ENCODE measurements at regions not wholly inside any gene's neighbourhood (a gene's known extent, or its start where the extent isn't known, plus 50 kb on each side); places are given as distances from the start of the nearest gene placed in this dataset.
"Not testable (repeated sequence)": the region's sequence is repeated elsewhere in the genome, so short reads cannot be mapped to it uniquely, and the experiment has no call there.

DNA sequence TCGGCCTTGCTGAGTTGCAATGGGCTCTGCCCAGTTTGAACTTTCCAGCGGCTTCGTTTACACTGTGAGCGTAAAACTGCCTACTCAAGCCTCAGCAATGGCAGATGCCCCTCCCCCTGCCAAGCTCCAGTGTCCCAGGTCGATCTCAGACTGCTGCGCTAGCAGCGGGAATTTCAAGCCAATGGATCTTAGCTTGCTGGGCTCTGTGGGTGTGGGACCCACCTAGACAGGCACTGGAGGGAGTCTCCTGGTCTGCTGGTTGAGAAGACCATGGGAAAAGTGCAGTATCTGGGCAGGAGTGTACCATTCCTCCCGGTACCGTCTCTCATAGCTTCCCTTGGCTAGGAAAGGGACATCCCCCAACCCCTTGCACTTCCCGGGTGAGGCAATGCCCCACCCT is 88.2 kb downstream of the KLHL28 start:
- no peak for DNase-seq

DNA sequence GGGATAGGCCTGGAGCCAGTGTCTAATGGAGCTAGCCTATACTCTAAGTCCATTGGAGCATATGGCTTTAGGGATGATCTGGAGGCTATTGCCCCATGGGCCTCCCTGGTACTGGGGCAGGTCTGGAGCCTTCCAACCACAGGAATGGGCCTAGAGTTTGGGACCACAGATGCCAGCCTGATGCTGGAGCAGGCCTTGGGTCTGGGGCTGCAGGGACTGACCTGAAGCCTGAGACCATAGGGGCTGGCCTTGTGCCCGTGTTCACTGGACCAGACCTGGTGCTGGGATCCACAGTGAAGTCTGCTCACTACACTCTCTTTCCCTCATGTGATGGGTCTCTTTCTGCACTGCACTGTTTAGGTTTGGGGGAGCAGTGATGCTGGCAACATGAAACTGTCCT is 95.0 kb downstream of the KLHL28 start:
- no peak for DNase-seq

- DNase-seq = no peak
These were observed 95.4 kb downstream of the KLHL28 start for GRCh38 chr14:44866322-44866721.

GRCh38 chr14:44863271-44863670 is 98.5 kb downstream of the KLHL28 start:
- no peak for DNase-seq

DNA sequence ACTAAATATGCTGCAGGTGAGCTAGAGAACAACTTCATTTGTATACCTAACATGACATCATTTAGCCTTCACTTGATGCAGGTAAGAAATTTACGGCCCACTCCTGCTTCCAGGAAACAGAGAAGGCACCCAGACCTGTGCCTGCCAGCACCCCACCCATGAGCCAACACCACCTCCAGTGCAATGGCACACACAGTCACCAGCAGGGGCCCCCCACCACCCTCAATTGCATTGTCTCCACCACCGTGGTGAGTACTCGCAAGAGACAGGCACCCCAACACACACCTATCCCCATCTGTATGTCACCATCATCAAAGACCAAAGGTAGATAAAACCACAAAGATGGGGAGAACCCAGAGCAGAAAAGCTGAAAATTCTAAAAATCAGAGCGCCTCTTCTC is 107.6 kb downstream of the KLHL28 start:
- DNase-seq = no peak

GRCh38 chr14:44847526-44848309 is 114.0 kb downstream of the KLHL28 start:
- no peak for DNase-seq

- DNase-seq = peak; percentile 84
These were observed 115.4 kb downstream of the KLHL28 start for GRCh38 chr14:44846232-44846824.

DNA sequence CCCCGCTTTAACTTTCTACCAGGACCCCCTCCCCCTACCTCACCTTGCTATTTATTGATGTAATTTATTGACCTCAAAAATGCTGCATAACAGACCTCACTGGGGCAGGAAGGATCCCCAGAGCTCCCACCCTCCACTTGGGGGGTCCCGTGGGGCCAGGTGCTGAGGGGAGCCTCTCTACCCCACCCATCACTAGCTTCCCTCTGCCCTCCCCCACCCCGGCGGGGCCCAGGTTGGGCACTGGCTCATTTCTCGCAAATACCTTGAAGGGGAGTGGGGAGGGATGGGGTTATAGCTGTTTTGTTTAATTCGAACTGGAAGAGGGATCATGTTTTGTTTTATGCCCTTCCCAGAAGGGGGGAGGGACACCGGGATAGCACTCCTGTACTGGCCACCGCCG is 125.8 kb downstream of the KLHL28 start:
- not testable (repeated sequence) for DNase-seq

- no peak for DNase-seq
These were observed 128.2 kb downstream of the KLHL28 start for GRCh38 chr14:44833376-44834060.

DNA sequence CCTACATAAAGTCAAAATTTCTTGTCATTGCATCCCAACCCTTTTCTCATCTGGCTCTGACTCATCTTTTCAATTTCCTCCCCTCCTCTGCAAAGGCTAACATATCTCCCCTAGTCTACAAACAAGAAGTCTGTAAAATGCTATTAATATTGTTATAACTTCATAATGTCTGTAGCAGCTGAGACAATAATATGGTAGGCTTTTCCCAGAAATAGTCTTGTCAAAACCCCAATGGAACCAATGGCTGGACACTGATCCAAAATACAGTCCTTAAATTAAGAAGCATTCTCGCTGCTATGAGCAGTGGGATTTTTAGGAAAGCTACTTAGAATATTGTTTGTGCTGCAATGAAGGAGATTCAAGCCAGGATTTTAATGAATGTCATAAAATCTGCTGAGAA is 131.4 kb downstream of the KLHL28 start:
- DNase-seq = no peak

- DNase-seq = no peak
These were observed 132.7 kb downstream of the KLHL28 start for GRCh38 chr14:44829021-44829420.

- DNase-seq = no peak
These were observed 133.7 kb downstream of the KLHL28 start for GRCh38 chr14:44828023-44828422.

DNA sequence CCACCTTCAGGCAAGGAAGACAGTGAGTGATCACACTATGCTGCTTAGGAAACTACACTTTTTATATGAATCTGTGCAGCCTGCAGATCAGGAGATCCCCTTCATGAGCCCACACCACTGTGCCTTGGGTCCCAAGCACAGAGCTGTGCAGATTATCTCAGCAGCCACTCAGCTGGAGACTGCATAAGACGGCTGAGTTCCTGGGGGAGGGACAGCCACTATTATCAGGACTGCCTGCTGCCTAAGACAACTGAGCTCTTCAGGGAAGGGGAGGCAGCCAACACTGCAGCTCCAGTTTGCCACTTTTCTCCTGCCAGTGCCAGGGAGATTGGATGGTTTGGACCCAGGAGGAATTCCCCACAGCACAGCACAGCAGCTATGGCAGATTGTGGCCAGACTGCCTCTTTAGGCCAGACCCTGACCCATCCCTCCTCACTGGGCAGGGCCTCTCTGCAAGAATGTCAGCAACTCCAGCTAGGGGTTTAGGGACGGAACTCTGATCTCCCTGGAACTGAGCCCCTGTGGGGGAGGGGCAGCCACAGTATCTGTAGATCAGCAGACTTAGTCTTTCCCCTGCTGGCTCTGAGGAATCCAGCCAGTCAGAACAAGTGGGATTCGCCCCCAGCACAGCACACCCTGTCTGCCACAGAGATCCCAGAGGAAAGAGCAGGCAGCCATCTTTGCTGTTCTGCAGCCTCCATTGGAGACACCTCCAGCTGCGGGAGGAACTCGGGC is 141.3 kb downstream of the KLHL28 start:
- DNase-seq = peak; percentile 27

DNA sequence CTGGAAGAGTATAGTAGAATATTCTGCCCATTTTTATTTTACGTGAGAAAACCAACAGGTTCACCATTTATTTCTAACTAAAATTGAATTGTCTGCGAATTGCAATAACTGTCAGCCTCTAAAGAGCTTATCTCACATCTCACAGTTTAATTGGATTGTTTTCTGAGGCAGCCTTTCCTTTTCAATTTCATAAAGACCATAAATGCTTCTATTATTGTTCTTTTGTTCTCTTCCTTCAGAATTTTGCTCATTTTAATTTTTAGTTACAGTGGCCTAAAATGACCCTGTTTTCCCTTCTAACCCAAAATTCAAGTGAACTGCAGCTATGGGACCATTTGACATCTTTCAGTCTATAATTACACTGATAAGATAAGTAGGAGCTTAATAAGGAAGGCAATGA is 147.6 kb downstream of the KLHL28 start:
- DNase-seq = no peak

GRCh38 chr14:44812672-44813071 is 149.1 kb downstream of the KLHL28 start:
- no peak for DNase-seq

DNA sequence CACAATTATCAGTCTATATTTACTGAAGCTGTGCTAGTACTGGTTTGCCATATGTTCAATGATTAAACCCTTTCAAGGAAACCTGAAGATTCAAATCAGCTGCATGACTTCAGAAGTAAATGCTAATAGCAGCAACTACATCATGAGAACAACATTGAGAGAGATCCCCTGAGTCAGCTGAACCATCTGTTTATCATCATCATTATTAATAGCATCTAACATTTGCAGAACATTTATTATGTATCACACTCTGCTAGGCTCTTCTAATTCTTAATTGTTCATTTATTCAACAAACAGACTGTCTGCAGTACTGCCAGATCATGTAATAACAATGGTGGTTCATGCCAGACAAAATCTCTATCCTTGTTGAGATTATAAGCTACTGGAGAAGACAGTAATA is 157.4 kb downstream of the KLHL28 start:
- no peak for DNase-seq

DNA sequence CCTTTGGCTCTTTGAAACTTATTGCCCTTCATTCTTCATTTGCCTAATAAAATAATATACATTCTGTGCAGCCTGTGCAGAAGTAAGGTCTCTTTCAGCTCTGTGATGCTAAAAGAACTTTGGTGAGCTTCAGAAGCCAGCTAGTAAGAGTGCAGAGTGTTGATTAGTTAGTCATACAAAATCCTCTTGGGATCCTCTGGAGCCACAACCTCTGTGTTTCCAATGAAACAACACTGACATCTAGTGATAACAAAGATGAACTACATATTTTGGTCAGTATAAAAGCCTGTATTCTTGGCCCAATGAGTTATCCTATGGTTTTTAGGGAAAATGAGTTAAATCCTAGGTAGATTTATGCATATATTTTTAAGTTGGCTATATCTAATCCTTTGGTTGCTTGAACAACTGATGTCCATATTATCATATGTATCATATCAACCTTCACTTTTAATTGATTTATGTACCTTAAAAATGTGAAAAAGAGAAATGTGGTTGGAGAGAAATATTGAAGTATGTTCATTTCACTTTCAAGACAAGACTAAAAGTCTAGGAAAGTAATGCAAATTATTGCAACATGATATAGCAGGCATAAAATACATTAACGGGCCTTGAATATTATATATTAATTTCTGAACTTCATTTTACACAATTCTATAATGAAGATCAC is 158.4 kb downstream of the KLHL28 start:
- peak; percentile 85 for DNase-seq

DNA sequence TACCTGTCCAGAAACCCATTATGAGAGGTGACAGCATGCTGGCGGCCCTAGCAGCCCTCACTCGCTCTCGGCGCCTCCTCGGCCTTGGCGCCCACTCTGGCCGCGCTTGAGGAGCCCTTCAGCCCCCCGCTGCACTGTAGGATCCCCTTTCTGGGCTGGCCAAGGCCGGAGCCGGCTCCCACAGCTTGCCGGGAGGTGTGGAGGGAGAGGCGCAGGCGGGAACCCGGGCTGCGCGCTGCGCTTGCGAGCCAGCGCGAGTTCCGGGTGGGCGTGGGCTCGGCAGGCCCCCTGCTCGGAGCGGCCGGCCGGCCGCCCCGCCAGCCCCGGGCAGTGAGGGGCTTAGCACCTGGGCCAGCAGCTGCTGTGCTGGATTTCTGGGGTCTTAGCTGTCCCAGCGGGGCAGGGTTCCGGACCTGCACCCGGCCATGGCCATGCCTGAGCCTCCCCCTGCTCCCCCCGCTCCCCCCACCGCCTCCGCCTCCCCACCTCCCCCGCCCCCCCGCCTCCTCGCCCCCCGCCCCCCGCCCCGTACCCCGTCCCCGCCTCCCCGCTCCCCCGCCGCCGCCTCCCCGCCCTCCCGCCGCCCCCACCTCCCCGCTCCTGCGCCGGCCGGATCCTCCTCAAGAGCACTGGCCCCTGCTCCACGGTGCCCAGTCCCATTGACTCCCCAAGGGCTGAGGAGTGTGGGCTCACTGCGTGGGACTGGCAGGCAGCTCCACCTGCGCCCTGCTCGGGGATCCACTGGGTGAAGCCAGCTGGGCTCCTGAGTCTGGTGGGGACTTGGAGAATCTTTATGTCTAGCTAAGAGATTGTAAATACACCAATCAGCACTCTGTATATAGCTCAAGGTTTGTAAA is 163.1 kb downstream of the KLHL28 start:
- no peak for DNase-seq

GRCh38 chr14:44795725-44796124 is 166.0 kb downstream of the KLHL28 start:
- no peak for DNase-seq

DNA sequence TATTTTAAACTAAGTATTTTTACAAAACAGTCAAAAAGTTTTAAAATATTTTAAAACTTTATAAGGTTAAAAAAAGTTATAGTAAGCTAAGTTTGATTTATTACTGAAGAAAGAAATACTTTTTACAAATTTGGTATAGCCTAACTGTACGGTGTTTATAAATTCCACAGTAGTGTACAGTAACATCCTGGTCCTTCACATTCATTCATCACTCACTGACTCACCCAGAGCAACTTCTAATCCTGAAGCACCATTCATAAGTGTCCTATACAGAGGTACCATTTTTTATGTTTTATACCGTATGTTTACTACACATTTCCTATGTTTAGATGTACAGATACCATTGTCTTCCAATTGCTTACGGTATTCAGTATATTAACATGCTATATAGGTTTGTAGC is 170.0 kb downstream of the KLHL28 start:
- no peak for DNase-seq

- no peak for DNase-seq
These were observed 173.1 kb downstream of the KLHL28 start for GRCh38 chr14:44788612-44789011.

DNA sequence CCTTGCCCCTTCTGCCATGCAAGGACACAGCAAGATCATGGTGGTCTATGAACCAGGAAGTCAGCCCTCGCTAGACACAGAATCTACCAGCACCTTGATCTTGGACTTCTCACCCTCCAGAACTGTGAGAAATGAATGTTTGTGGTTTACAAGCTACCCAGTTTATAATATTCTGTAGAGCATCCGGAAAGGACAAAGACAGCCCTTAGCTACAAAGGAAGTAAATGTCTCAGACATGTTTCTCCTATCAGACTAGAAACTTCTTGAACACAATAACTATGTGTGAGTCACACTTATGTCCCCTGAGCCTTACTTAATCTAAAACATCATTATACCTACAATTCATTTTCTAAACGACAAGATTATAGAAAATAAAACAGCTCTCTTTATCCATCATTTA is 176.7 kb downstream of the KLHL28 start:
- DNase-seq = no peak
